GM13976 (cell line): ENCODE measurements at regions not wholly inside any gene's neighbourhood (a gene's known extent, or its start where the extent isn't known, plus 50 kb on each side); places are given as distances from the start of the nearest gene placed in this dataset.

Experiments used
- DNase-seq: peaks from one replicate; pipeline ENCODE4 v3.0.0; 2012; ENCODE audit warnings: low spot score
- in situ Hi-C: fragments of 300-500 bp; cut with MboI; formaldehyde crosslinking; loops from one replicate; pipeline ENCODE4 v1.12.0; 2022; ENCODE audit warnings: low sequenced_read_pairs, mixed read lengths, inconsistent platforms; ENCODE audit not compliant: unreplicated experiment
- TF ChIP-seq, protein P1 (sequence below): IDR thresholded peaks from 2 replicates; pipeline ENCODE4 v1.5.1; 2012; ENCODE audit warnings: borderline replicate concordance, mild to moderate bottlenecking; ENCODE audit not compliant: insufficient read depth; ENCODE audit errors: extremely low read depth, missing control alignments, control extremely low read depth

- TF ChIP-seq, protein P1, sequence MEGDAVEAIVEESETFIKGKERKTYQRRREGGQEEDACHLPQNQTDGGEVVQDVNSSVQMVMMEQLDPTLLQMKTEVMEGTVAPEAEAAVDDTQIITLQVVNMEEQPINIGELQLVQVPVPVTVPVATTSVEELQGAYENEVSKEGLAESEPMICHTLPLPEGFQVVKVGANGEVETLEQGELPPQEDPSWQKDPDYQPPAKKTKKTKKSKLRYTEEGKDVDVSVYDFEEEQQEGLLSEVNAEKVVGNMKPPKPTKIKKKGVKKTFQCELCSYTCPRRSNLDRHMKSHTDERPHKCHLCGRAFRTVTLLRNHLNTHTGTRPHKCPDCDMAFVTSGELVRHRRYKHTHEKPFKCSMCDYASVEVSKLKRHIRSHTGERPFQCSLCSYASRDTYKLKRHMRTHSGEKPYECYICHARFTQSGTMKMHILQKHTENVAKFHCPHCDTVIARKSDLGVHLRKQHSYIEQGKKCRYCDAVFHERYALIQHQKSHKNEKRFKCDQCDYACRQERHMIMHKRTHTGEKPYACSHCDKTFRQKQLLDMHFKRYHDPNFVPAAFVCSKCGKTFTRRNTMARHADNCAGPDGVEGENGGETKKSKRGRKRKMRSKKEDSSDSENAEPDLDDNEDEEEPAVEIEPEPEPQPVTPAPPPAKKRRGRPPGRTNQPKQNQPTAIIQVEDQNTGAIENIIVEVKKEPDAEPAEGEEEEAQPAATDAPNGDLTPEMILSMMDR: no peak
- no peak for DNase-seq
- in situ Hi-C loops: no loop called here
Measured at GRCh38 chr17:74043976-74044375, 159.5 kb upstream of the RPL38 start.

DNA sequence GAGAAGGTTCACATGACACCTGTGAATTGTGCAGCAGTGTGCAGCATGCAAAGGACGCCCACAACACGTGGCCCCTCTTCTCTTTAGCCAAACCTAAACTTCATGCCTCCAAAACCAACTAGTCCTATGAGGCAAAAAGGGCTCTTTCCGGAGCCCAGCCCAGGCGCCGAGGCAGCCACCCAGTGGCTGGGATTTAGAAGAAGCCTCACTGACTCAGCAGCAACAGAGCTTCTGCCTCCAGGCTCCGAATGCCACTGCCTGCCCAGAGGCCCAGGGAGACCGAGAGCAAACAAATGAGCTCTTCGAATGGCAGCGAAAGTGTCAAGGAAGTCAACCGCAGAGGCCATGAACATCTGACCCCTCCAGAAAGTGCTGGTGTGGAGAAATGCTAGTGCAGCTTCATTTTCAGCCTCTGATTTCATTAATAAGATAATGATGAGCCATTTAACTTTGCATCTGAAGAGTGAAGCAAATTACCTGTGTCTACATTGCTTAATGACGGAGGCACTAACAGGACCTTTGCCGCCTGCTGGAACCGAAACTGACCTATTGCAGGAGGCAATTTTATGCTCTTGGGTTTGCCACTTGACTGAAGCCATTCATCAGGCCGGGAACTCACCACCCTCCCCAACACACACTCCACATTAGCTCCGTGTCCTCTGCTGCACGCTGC, 157.7 kb upstream of the RPL38 start:
- in situ Hi-C loops: no loop called here
- DNase-seq: no peak
- TF ChIP-seq, protein P1: no peak

- DNase-seq: no peak
- TF ChIP-seq, protein P1: no peak
- in situ Hi-C loops: no loop called here
Measured at GRCh38 chr17:74049167-74049966, 154.1 kb upstream of the RPL38 start.

GRCh38 chr17:74049967-74050458, 153.5 kb upstream of the RPL38 start:
- DNase-seq: no peak
- in situ Hi-C loops: no loop called here
- TF ChIP-seq, protein P1: no peak

- TF ChIP-seq, protein P1: no peak
- no peak for DNase-seq
- in situ Hi-C loops: no loop called here
Measured at GRCh38 chr17:74051348-74051747, 152.1 kb upstream of the RPL38 start.

DNA sequence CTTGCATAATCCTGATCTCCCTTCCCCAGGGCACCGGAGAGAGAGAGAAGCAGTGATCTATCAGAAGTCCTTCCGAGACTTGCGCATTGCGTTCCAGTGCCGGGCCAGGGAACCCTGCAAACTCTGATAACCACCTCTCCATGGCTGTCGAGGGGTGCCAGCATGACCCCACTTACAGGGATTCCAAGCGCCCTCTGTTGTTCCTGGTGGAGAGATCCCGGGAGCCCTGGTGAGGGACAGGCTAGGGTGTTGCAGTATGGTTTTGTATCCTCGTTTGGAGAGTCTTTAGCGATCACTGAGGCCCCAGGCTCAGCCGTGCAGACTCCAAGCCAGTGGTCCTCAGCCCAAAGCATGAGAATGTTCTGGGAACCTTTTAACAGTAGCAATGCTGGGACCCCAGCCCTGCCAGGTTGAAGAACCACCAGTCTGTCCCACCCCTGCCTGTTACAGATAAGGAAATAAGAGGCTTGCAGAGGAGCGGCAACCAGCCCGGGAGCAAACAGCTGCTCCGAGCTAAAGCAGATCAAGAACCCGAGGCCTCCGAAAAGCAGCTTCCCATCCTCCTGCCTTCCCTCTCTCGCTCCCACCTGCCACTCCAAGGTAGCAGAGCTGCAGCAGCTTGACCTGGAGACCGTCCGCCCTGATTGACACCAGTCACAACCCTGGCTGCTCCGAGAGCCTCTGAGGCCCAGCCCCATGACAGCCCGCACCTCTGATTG, 150.3 kb upstream of the RPL38 start:
- no peak for DNase-seq
- TF ChIP-seq, protein P1: no peak
- in situ Hi-C loops: no loop called here
